Panc1 (cell line): ENCODE measurements at regions not wholly inside any gene's neighbourhood (a gene's known extent, or its start where the extent isn't known, plus 50 kb on each side); places are given as distances from the start of the nearest gene placed in this dataset.

ENCODE experiments used
- ATAC-seq: fragments of 200-7000 bp; cut with Tn5 transposase; 2 replicates; pipeline ENCODE4 v1.9.1; 2020; ENCODE audit warnings: mild to moderate bottlenecking, moderate library complexity
- BruUV-seq: library from RNA; stranded (reverse); fragments of 400-500 nt; replicated peaks from 2 replicates; lab custom pipeline; 2021; lab: Mats Ljungman, UMichigan
- CTCF ChIA-PET: fragments of 300-600 bp; sonication (Branson Sonifier 250); formaldehyde crosslinking; loops from one replicate; lab custom pipeline; 2022; ENCODE audit warnings: antibody characterized with exemption; lab: Charles Lee
- POLR2A ChIA-PET: fragments of 300-600 bp; sonication (Branson Sonifier 250); formaldehyde crosslinking; loops from one replicate; lab custom pipeline; 2022; ENCODE audit warnings: antibody characterized with exemption; lab: Charles Lee
- DNase-seq: peaks from one replicate; pipeline ENCODE4 v3.0.0-alpha.2; 2010; ENCODE audit warnings: low read depth, low spot score
- H3K27ac ChIP-seq: 2 replicates; pipeline ENCODE4 v1.5.1; 2011; ENCODE audit warnings: mild to moderate bottlenecking, low read length, inconsistent platforms
- H3K27me3 ChIP-seq: fragments of 200-500 bp; sonication (Bioruptor generic); 2 replicates; pipeline ENCODE4 v1.6.0; 2014; ENCODE audit warnings: low read length, inconsistent platforms; ENCODE audit not compliant: control insufficient read depth, insufficient read depth
- H3K36me3 ChIP-seq: fragments of 200-500 bp; sonication (Bioruptor generic); 2 replicates; pipeline ENCODE4 v1.5.1; 2014; ENCODE audit warnings: inconsistent platforms, mild to moderate bottlenecking, low read length, moderate library complexity; ENCODE audit not compliant: control insufficient read depth, insufficient read depth
- H3K4me1 ChIP-seq: 2 replicates; pipeline ENCODE4 v1.5.1; 2011; ENCODE audit warnings: inconsistent platforms, mild to moderate bottlenecking, low read length, moderate library complexity; ENCODE audit not compliant: control insufficient read depth, insufficient read depth
- H3K4me3 ChIP-seq, 2 experiments: 2 replicates each; pipeline ENCODE4 v1.5.1; 2011 to 2012; ENCODE audit warnings: low read depth in 2 of 2, low read length in 2 of 2, mild to moderate bottlenecking in 2 of 2, inconsistent platforms in 1 of 2, moderate library complexity in 1 of 2
- H3K9me3 ChIP-seq: fragments of 200-500 bp; sonication (Bioruptor generic); 2 replicates; pipeline ENCODE4 v1.5.1; 2014; ENCODE audit warnings: low read depth, mild to moderate bottlenecking, inconsistent platforms, low read length, moderate library complexity; ENCODE audit not compliant: control insufficient read depth, insufficient read depth
- POLR2AphosphoS5 ChIP-seq: IDR thresholded peaks from 2 replicates; pipeline ENCODE4 v1.6.1; 2012; ENCODE audit warnings: mild to moderate bottlenecking, low read depth, low read length, moderate library complexity
- SIN3A ChIP-seq: IDR thresholded peaks from 2 replicates; pipeline ENCODE4 v1.6.1; 2012; ENCODE audit warnings: low read depth, mild to moderate bottlenecking, low read length, moderate library complexity, borderline replicate concordance; ENCODE audit not compliant: insufficient read depth
- TCF7L2 ChIP-seq: IDR thresholded peaks from 2 replicates; pipeline ENCODE4 v1.6.1; 2011; ENCODE audit warnings: mild to moderate bottlenecking, low read depth, low read length, inconsistent platforms
- in situ Hi-C: cut with HindIII; loops from 2 replicates; pipeline ENCODE4 v1.10.0; 2016; ENCODE audit warnings: low sequenced_read_pairs, low pct_unique_long_range_greater_than_20kb
- intact Hi-C: fragments of 100-400 bp; cut with micrococcal nuclease; formaldehyde crosslinking; loops from one replicate; pipeline ENCODE4 v1.10.0; 2022; ENCODE audit not compliant: unreplicated experiment
- TF ChIP-seq, protein P1 (sequence below): fragments of 450-650 bp; IDR thresholded peaks from 2 replicates; pipeline ENCODE4 v1.5.1; 2017; ENCODE audit warnings: mild to moderate bottlenecking
- TF ChIP-seq, protein P2 (sequence below), 2 experiments: IDR thresholded peaks; 2 replicates each; pipeline ENCODE4 v1.6.1; 2011 to 2012; ENCODE audit warnings: low read depth in 2 of 2, control low read depth in 1 of 2, low read length in 1 of 2, mild to moderate bottlenecking in 1 of 2, moderate library complexity in 1 of 2; ENCODE audit not compliant: insufficient read depth in 1 of 2

DNA sequence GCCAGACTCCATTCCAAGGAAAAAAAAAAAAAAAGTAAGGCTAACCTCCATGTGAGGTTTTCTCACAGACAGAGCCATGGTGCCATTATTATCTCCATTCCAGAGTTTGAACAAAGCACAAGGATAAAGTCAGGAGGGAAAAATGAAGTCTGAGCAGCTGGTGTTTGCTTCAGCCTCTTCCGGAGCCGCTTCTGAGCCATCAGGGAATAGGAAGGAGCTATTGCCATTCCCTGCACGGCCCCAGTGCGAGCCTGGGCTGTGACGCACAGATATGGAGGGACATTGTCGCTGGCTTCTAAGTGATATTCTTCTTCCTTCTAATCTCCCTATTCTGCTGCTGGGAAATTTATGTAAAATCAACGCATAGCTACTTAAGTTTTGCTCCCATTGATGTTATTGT, 69.5 kb upstream of the PIRT start:
- intact Hi-C loops, result no loop called here
- no peak for TF ChIP-seq TCF7L2
- TF ChIP-seq, protein P1, sequence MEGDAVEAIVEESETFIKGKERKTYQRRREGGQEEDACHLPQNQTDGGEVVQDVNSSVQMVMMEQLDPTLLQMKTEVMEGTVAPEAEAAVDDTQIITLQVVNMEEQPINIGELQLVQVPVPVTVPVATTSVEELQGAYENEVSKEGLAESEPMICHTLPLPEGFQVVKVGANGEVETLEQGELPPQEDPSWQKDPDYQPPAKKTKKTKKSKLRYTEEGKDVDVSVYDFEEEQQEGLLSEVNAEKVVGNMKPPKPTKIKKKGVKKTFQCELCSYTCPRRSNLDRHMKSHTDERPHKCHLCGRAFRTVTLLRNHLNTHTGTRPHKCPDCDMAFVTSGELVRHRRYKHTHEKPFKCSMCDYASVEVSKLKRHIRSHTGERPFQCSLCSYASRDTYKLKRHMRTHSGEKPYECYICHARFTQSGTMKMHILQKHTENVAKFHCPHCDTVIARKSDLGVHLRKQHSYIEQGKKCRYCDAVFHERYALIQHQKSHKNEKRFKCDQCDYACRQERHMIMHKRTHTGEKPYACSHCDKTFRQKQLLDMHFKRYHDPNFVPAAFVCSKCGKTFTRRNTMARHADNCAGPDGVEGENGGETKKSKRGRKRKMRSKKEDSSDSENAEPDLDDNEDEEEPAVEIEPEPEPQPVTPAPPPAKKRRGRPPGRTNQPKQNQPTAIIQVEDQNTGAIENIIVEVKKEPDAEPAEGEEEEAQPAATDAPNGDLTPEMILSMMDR, result no peak
- TF ChIP-seq, protein P2, sequence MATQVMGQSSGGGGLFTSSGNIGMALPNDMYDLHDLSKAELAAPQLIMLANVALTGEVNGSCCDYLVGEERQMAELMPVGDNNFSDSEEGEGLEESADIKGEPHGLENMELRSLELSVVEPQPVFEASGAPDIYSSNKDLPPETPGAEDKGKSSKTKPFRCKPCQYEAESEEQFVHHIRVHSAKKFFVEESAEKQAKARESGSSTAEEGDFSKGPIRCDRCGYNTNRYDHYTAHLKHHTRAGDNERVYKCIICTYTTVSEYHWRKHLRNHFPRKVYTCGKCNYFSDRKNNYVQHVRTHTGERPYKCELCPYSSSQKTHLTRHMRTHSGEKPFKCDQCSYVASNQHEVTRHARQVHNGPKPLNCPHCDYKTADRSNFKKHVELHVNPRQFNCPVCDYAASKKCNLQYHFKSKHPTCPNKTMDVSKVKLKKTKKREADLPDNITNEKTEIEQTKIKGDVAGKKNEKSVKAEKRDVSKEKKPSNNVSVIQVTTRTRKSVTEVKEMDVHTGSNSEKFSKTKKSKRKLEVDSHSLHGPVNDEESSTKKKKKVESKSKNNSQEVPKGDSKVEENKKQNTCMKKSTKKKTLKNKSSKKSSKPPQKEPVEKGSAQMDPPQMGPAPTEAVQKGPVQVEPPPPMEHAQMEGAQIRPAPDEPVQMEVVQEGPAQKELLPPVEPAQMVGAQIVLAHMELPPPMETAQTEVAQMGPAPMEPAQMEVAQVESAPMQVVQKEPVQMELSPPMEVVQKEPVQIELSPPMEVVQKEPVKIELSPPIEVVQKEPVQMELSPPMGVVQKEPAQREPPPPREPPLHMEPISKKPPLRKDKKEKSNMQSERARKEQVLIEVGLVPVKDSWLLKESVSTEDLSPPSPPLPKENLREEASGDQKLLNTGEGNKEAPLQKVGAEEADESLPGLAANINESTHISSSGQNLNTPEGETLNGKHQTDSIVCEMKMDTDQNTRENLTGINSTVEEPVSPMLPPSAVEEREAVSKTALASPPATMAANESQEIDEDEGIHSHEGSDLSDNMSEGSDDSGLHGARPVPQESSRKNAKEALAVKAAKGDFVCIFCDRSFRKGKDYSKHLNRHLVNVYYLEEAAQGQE (IDR thresholded peaks at IDR 0.05; ENCODE audit: insufficient read depth in 1 of 2, low read depth in 2 of 2, low read length in 1 of 2), result no peak
- no peak for TF ChIP-seq SIN3A
- TF ChIP-seq POLR2AphosphoS5, result no peak
- ATAC-seq (no peak), DNase-seq (no peak)
- in situ Hi-C loops, result no loop called here
- Histone ChIP-seq H3K4me1 (no peaks in the 10 kb centered on the region), H3K36me3 (no peaks in the 10 kb centered on the region), H3K9me3 (no peaks in the 10 kb centered on the region), H3K27me3 (no peaks in the 10 kb centered on the region), H3K4me3 (no peak overlapping the region), H3K27ac (no peak overlapping the region)
- ChIA-PET CTCF (interaction anchor here (0.7 to 0.9 kb wide), 2 partner anchors 329 to 808 kb away, joined by 4 to 6 read pairs; no protein-coding TSS in a partner anchor), POLR2A (no interaction called here)
- no TSS peak for BruUV-seq

DNA sequence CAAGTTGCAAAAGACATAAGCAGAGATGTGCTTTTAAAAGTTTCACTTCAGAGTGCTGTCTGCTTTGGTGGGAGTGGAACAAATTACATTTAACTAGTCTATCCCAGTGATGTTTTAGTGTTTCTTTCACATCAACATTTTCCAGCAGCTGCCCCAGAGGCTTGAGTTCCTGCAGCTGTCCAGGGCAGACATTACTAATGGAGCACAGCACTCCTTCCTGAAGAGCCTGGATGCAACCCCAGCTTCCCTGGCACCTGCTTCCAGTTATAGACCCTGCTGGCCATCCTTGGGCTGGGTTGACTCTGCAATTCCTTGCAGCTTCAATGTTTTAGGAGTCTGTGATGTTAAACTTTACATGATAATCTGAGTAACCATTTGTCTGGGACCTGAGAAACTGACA, 61.4 kb upstream of the PIRT start:
- Histone ChIP-seq H3K27me3 (no peaks in the 10 kb centered on the region), H3K36me3 (no peaks in the 10 kb centered on the region), H3K4me1 (no peaks in the 10 kb centered on the region), H3K4me3 (no peak overlapping the region), H3K27ac (no peak overlapping the region), H3K9me3 (no peaks in the 10 kb centered on the region)
- BruUV-seq, result no TSS peak
- in situ Hi-C loops (no loop called here), intact Hi-C loops (no loop called here)
- ATAC-seq (no peak), DNase-seq (no peak)
- TF ChIP-seq TCF7L2 (no peak), SIN3A (no peak), POLR2AphosphoS5 (no peak)
- TF ChIP-seq, protein P1, result no peak
- TF ChIP-seq, protein P2 (IDR thresholded peaks at IDR 0.05; ENCODE audit: insufficient read depth in 1 of 2, low read depth in 2 of 2, low read length in 1 of 2), result no peak
- CTCF ChIA-PET, result no interaction called here
- POLR2A ChIA-PET, result no interaction called here
